ENCODE measurements at regions not wholly inside any gene's neighbourhood (a gene's known extent, or its start where the extent isn't known, plus 50 kb on each side); places are given as distances from the start of the nearest gene placed in this dataset.

DNA sequence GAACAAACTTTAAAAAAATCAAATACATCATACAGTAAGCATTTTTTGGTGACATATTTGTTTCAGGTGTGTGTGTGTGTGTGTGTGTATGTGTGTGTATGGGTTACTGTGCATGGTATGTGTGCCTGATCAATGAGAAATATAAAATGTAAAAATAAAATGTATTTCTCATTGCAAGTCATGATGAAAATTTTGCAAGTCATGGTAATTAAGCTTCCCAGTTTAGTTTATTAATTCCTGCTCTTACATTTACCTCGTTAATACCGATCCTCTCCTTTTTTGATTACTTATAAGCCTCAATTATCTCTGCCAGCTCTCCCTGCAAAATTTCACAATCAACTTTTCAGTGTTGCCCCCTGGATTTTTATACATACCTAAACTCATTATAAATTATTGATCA is 114.6 kb upstream of the ADGRL3 start:
- no peak overlapping the region for H3K9ac ChIP-seq (replicated peaks; ENCODE audit: extremely low read depth, insufficient read depth, low read length)
- dilution Hi-C loops (cut with MboI; ENCODE audit: extremely low pct_ligation_motif_present, low sequenced_read_pairs): no loop called here
- no peaks in the 10 kb centered on the region for H3K27me3 ChIP-seq (ENCODE audit: control insufficient read depth in 2 of 2, insufficient read depth in 2 of 2, low read length in 2 of 2)
- no peaks in the 10 kb centered on the region for H3K9me3 ChIP-seq (replicated peaks; ENCODE audit: control insufficient read depth, insufficient read depth, low read length)
- FAIRE-seq (no peak), DNase-seq (ENCODE audit: low read depth, low spot score) (no peak)
- intact Hi-C loops (cut with micrococcal nuclease): no loop called here
- H3K9me1 ChIP-seq (replicated peaks; ENCODE audit: control insufficient read depth, extremely low read depth, insufficient read depth, low read length): no peaks in the 10 kb centered on the region
- H3K27ac ChIP-seq (ENCODE audit: insufficient read depth, low read depth, low read length): no peak overlapping the region
- POLR2A ChIA-PET: no interaction called here
- no peak overlapping the region for H3K4me2 ChIP-seq (ENCODE audit: insufficient read depth, low read length)
- no peak for TF ChIP-seq FOS (IDR thresholded peaks at IDR 0.05; ENCODE audit: borderline replicate concordance, insufficient read depth, low read length)
- no peak for TF ChIP-seq EZH2 (IDR thresholded peaks at IDR 0.05; ENCODE audit: borderline replicate concordance, low read depth, low read length, severe bottlenecking)
- TF ChIP-seq, protein P1, sequence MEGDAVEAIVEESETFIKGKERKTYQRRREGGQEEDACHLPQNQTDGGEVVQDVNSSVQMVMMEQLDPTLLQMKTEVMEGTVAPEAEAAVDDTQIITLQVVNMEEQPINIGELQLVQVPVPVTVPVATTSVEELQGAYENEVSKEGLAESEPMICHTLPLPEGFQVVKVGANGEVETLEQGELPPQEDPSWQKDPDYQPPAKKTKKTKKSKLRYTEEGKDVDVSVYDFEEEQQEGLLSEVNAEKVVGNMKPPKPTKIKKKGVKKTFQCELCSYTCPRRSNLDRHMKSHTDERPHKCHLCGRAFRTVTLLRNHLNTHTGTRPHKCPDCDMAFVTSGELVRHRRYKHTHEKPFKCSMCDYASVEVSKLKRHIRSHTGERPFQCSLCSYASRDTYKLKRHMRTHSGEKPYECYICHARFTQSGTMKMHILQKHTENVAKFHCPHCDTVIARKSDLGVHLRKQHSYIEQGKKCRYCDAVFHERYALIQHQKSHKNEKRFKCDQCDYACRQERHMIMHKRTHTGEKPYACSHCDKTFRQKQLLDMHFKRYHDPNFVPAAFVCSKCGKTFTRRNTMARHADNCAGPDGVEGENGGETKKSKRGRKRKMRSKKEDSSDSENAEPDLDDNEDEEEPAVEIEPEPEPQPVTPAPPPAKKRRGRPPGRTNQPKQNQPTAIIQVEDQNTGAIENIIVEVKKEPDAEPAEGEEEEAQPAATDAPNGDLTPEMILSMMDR (IDR thresholded peaks at IDR 0.05; ENCODE audit: extremely low read depth in 1 of 2, insufficient read depth in 1 of 2, low read depth in 1 of 2, low read length in 2 of 2): no peak
- no peak for TF ChIP-seq JUN (IDR thresholded peaks at IDR 0.05; ENCODE audit: borderline replicate concordance, insufficient read depth, insufficient read length, low read depth)
- no peak for TF ChIP-seq MYC (IDR thresholded peaks at IDR 0.05; ENCODE audit: low read depth, low read length)
- no peak for TF ChIP-seq POLR2A (IDR thresholded peaks at IDR 0.05; ENCODE audit: low read depth, low read length)
- no peak for TF ChIP-seq POLR2AphosphoS5 (IDR thresholded peaks at IDR 0.05; ENCODE audit: insufficient read depth, low read depth, low read length)
- no peak for TF ChIP-seq GATA2 (IDR thresholded peaks at IDR 0.05; ENCODE audit: insufficient read depth, insufficient read length, low read depth, low read length)
- TF ChIP-seq, protein P2, sequence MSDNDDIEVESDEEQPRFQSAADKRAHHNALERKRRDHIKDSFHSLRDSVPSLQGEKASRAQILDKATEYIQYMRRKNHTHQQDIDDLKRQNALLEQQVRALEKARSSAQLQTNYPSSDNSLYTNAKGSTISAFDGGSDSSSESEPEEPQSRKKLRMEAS (IDR thresholded peaks at IDR 0.05; ENCODE audit: insufficient read depth, insufficient read length): no peak
- no peaks in the 10 kb centered on the region for H3K36me3 ChIP-seq (ENCODE audit: control insufficient read depth in 2 of 2, extremely low read depth in 1 of 2, insufficient read depth in 2 of 2, low read length in 2 of 2)
- no peaks in the 10 kb centered on the region for H3K79me2 ChIP-seq (ENCODE audit: control insufficient read depth, insufficient read depth, low read length)
- BruUV-seq (replicated peaks): no TSS peak
- H2AFZ ChIP-seq (ENCODE audit: low read depth, low read length): no peak overlapping the region
- H4K20me1 ChIP-seq (replicated peaks; ENCODE audit: control insufficient read depth, extremely low read depth, insufficient read depth, low read length): no peaks in the 10 kb centered on the region
- CTCF ChIA-PET: no interaction called here
- no peak overlapping the region for H3K4me3 ChIP-seq (replicated peaks in 1 of 3; ENCODE audit: insufficient read depth in 1 of 3, low read depth in 1 of 3, low read length in 3 of 3)
- no peaks in the 10 kb centered on the region for H3K4me1 ChIP-seq (ENCODE audit: control insufficient read depth, extremely low read depth, insufficient read depth, low read length)
